ENCODE measurements at regions not wholly inside any gene's neighbourhood (a gene's known extent, or its start where the extent isn't known, plus 50 kb on each side); places are given as distances from the start of the nearest gene placed in this dataset.

DNA sequence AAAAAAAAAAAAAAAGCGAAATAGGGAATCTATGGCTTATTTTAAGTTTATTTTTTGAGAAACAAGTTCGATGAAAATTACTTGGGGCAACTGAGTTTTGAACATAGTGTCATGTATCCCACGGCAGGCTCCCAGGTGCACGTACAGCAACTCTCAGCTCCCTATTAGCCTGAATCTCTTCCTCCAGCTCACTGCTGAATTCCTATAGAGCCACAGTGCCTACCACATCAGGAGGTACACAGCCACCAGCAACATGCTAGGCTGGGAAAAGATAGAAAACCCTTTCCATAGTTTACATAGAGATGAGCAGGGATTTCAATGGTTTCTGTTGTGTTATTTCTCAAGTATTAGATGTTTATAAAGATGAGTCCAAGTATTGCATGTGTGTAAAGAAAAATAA lies 115.9 kb upstream of the RGMB start:
- TF ChIP-seq SIN3A (IDR thresholded peaks at IDR 0.05; ENCODE audit: borderline replicate concordance, insufficient read depth, low read length) (no peak), FOXP2 (optimal IDR thresholded peaks at IDR 0.05; ENCODE audit: borderline replicate concordance, extremely low read depth, extremely low read length, insufficient read depth) (no peak), REST (IDR thresholded peaks at IDR 0.05; ENCODE audit: insufficient read depth in 1 of 2, low read depth in 2 of 2, low read length in 2 of 2) (no peak)

GRCh38 chr5:98663521-98663920 lies 109.9 kb upstream of the RGMB start:
- TF ChIP-seq TAF1 (IDR thresholded peaks at IDR 0.05; ENCODE audit: borderline replicate concordance, insufficient read depth, low read length) = no peak
- TF ChIP-seq REST (IDR thresholded peaks at IDR 0.05; ENCODE audit: insufficient read depth in 1 of 2, low read depth in 2 of 2, low read length in 2 of 2) = no peak
- TF ChIP-seq FOXP2 (optimal IDR thresholded peaks at IDR 0.05; ENCODE audit: borderline replicate concordance, extremely low read depth, extremely low read length, insufficient read depth) = no peak
- TF ChIP-seq POLR2AphosphoS5 (IDR thresholded peaks at IDR 0.05; ENCODE audit: low read depth, low read length) = no peak
- no peak for TF ChIP-seq SIN3A (IDR thresholded peaks at IDR 0.05; ENCODE audit: borderline replicate concordance, insufficient read depth, low read length)

DNA sequence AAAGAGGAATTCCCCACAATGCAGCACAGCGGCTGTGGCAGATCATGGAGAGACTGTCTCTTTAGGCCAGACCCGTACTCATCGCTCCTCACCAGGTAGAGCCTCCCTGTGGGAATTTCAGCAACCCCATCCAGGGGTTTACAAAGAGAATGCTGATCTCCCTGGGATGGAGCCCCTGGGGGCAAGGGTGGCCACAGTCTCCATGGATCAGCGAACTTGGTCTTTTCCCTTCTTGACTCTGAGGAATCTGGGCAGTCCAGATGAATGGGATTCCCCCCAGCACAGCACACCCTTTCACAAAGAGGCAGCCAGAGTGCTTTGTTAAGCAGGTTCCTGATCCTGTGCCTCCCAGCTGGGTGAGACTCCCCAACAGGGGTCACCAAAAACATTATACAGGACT lies 108.7 kb upstream of the RGMB start:
- no peak for TF ChIP-seq FOXP2 (optimal IDR thresholded peaks at IDR 0.05; ENCODE audit: borderline replicate concordance, extremely low read depth, extremely low read length, insufficient read depth)
- no peak for TF ChIP-seq SIN3A (IDR thresholded peaks at IDR 0.05; ENCODE audit: borderline replicate concordance, insufficient read depth, low read length)
- TF ChIP-seq POLR2AphosphoS5 (IDR thresholded peaks at IDR 0.05; ENCODE audit: low read depth, low read length) = no peak
- TF ChIP-seq TAF1 (IDR thresholded peaks at IDR 0.05; ENCODE audit: borderline replicate concordance, insufficient read depth, low read length) = no peak
- TF ChIP-seq REST (IDR thresholded peaks at IDR 0.05; ENCODE audit: insufficient read depth in 1 of 2, low read depth in 2 of 2, low read length in 2 of 2) = no peak

DNA sequence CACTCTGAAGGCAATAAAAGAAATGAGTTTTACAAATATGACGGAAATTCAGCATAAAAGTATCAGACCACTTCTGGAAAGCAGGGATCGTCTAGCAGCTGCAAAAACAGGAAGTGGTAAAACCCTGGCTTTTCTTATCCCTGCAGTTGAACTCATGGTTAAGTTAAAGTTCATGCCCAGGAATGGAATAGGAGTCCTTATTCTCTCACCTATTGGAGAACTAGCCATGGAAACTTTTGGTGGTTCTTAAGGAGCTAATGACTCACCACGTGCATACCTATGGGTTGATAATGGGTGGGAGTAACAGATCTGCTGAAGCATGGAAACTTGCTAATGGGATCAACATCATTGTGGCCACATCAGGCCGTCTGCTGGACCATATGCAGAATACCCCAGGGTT lies 93.5 kb upstream of the RGMB start:
- TF ChIP-seq SIN3A (IDR thresholded peaks at IDR 0.05; ENCODE audit: borderline replicate concordance, insufficient read depth, low read length) (no peak), POLR2AphosphoS5 (IDR thresholded peaks at IDR 0.05; ENCODE audit: low read depth, low read length) (no peak), FOXP2 (optimal IDR thresholded peaks at IDR 0.05; ENCODE audit: borderline replicate concordance, extremely low read depth, extremely low read length, insufficient read depth) (no peak), TAF1 (IDR thresholded peaks at IDR 0.05; ENCODE audit: borderline replicate concordance, insufficient read depth, low read length) (no peak)

GRCh38 chr5:98690002-98690401 lies 83.5 kb upstream of the RGMB start:
- TF ChIP-seq TAF1 (IDR thresholded peaks at IDR 0.05; ENCODE audit: borderline replicate concordance, insufficient read depth, low read length) (no peak), POLR2AphosphoS5 (IDR thresholded peaks at IDR 0.05; ENCODE audit: low read depth, low read length) (no peak), FOXP2 (optimal IDR thresholded peaks at IDR 0.05; ENCODE audit: borderline replicate concordance, extremely low read depth, extremely low read length, insufficient read depth) (no peak), SIN3A (IDR thresholded peaks at IDR 0.05; ENCODE audit: borderline replicate concordance, insufficient read depth, low read length) (no peak)

DNA sequence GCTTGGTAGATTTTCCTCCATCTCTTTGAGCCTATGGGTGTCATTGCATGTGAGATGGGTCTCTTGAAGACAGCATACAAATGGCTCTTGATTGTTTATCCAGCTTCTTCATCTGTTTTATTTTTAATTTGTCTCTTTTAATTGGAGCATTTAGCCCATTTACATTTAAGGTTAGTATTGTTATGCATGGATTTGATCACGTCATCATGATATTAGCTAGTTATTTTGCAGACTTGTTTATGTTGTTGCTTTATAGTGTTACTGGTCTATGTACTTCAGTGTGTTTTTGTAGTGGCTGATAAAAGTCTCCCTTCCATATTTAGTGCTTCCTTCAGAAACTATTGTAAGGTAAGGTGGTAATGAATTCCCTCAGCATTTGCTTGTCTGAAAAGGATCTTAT lies 78.6 kb upstream of the RGMB start:
- no peak for TF ChIP-seq FOXP2 (optimal IDR thresholded peaks at IDR 0.05; ENCODE audit: borderline replicate concordance, extremely low read depth, extremely low read length, insufficient read depth)
- no peak for TF ChIP-seq REST (IDR thresholded peaks at IDR 0.05; ENCODE audit: insufficient read depth in 1 of 2, low read depth in 2 of 2, low read length in 2 of 2)
- TF ChIP-seq POLR2AphosphoS5 (IDR thresholded peaks at IDR 0.05; ENCODE audit: low read depth, low read length) = no peak
- no peak for TF ChIP-seq TAF1 (IDR thresholded peaks at IDR 0.05; ENCODE audit: borderline replicate concordance, insufficient read depth, low read length)
- TF ChIP-seq SIN3A (IDR thresholded peaks at IDR 0.05; ENCODE audit: borderline replicate concordance, insufficient read depth, low read length) = no peak
